Skin epidermis (tissue), 12 donors: ENCODE measurements at regions not wholly inside any gene's neighbourhood (a gene's known extent, or its start where the extent isn't known, plus 50 kb on each side); places are given as distances from the start of the nearest gene placed in this dataset.
"Not testable (repeated sequence)": the region's sequence is repeated elsewhere in the genome, so short reads cannot be mapped to it uniquely, and the experiment has no call there.

Source experiments
- H3K27ac ChIP-seq, 21 experiments: fragments of 200-600 bp; sonication (generic) in 11 of 21; one replicate each; pipeline ENCODE4 v1.5.0; 2020; ENCODE audit warnings: mild to moderate bottlenecking in 3 of 21, inconsistent platforms in 2 of 21, moderate library complexity in 2 of 21
- H3K4me3 ChIP-seq, 7 experiments: fragments of 200-600 bp; sonication (generic) in 2 of 7; one replicate each; pipeline ENCODE4 v1.5.0; 2020; ENCODE audit warnings: inconsistent platforms in 2 of 7, mild to moderate bottlenecking in 2 of 7, moderate library complexity in 1 of 7

DNA sequence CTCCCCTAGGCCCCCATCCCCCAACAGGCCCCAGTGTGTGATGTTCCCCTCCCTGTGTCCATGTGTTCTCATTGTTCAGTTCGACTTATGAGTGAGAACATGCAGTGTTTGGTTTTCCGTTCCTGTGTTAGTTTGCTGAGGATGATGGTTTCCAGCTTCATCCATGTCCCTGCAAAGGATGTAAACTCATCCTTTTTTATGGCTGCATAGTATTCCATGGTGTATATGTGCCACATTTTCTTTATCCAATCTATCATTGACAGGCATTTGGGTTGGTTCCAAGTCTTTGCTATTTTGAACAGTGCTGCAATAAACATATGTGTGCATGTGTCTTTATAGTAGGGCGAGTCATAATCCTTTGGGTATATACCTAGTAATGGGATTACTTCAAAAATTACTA, 295.8 kb upstream of the NUDT12 start:
- not testable (repeated sequence) for H3K27ac ChIP-seq, H3K4me3 ChIP-seq

DNA sequence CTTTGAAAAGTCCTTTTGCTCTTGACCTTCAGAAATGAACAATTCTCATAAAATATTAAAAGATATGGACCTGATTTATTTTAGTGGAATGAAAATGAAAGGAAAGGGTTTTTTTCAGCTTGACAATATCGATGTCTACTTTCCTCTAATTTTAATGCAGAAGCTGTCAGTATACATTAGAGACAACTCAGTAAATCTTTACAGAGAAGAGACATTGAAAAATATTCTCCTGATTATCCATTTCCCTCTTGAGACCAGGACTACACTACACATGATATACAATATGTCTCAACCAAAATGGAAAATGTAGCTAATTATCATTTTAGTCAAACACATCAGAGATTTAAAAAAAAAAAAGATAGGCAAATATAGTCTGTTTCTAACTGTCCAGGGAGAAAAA, 288.5 kb upstream of the NUDT12 start:
- Histone ChIP-seq H3K4me3 (no peak overlapping the region), H3K27ac (no peak overlapping the region)

DNA sequence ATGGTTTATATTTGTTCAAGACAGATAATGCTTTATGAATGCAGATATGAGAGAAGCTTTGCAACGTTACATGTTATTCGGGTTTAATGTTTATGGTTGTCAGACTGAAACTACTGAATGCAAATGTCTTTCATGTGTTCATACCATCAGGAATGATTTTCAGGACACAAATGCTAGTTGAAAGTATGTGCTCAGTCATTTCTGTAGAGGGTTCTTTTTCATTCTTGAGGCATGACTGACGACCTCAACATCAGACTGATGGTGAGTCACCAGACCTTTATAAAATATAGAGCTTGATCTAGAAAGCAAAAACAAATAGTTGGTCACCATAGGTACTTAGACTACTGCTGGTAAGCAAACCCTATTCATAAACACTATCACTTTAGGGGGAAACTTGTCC, 287.3 kb upstream of the NUDT12 start:
- Histone ChIP-seq H3K27ac (no peak overlapping the region), H3K4me3 (no peak overlapping the region)

DNA sequence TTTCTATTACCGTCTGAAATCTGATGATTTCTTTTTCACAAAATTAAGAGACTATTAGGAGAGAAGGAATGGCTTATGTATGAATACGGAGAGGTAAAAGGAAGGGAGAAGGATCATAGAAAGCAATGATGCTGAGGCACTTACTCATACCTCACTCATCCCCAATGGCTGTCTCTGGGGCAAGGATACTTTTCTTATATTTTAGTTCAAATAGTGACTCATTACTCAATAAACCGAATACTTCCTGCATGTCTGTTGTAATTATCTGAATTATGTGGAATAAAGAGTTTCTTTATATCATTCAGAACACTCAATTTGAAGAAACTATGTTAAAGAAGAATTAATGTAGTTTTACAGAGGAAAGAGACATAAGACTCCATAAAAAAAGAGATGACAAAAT, 284.5 kb upstream of the NUDT12 start:
- Histone ChIP-seq H3K4me3 (no peak overlapping the region), H3K27ac (no peak overlapping the region)

DNA sequence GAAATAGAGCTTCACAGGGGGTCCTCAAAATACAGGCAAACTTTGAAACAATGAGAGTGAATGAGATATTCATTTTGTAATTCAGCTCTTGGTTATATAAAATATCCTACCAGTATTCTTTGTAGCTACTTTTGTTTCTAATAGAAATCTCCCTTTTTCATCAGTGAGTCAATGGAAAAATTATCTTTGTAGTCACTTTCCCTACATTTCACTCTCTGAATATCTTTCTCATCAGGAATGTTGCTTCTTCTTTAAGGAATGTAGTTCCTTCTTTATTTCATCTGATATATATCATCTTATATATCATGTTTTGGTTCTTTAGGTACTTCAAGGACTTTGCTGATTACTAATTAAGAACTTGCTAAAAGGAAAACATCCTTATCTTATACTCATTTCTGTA, 280.3 kb upstream of the NUDT12 start:
- Histone ChIP-seq H3K27ac (no peak overlapping the region), H3K4me3 (no peak overlapping the region)

DNA sequence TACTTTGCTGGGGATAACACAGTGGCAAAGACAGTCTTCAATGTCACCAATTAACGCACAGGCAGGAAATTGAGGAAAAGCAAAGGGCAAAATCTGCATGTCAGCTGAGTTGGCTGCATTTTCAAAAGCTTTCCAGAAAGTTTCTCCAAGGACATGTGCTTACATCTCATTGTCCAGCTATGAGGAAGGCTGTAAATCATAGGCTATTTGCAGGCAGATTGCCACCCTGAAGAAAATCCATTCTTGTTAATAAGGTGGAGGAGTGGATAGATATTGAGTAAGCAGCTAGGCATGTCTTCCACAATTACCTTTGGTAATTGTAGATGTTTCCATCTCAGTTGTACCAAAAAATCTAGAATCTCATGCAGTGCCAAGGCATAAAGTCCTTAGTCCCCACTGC, 278.0 kb upstream of the NUDT12 start:
- Histone ChIP-seq H3K4me3 (no peak overlapping the region), H3K27ac (no peak overlapping the region)

DNA sequence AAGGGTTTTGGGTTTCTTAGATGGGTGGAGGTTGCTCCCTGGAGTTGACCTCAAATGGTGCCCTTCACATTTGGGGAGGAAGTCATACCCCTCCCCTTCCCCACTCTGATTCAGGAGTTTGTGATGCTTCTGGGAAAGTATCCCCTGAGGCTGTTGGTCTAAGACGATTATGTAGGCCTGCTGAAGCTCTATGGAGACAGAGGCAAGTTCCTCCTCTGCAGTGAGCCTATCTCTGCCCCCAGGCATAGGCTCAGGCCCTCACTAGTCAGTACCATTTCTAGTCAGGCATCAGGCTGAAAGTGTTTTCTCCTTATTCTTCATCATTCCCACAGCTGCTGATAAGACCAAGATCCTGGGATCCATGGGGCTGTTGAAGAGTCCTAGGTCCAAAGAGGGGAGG, 271.6 kb upstream of the NUDT12 start:
- no peak overlapping the region for H3K27ac ChIP-seq
- H3K4me3 ChIP-seq, result no peak overlapping the region

DNA sequence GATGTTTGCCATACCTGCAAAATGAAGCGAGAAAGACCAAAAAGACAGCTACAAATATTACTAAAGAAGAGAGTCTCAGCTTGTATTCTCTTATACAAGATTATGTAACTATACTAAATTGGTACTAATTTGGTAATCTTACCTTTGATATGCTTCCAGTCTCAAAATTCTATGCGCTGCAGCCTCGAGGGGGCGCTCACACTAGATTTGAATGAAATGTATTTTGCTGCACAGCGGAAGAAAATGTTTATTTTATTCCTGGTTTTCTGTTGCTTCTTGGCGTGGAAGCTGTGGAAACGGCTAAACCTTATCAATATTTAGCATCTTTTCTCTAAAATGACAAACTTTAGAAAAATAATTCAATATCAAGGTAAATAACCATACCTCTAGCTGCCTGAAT, 267.0 kb upstream of the NUDT12 start:
- Histone ChIP-seq H3K27ac (no peak overlapping the region), H3K4me3 (no peak overlapping the region)

DNA sequence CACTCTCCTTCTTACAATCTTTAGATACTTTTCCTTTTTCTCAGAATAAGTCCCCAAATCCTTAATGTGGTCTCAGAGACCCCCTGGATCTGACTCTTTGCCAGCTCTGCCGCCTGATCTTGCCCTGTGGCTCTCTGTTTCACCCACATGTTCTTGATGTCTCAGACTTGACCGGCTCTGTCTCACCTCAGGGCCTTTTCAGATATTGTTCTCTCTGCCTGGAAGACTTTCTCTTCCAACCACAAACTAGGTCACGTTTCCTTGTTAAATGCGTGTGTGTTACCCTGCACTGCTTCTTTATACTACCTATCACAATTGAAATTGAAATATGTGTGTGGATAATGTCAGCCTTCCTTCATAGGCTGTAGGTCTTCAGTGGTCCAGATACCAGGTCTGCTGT, 265.4 kb upstream of the NUDT12 start:
- H3K4me3 ChIP-seq, result no peak overlapping the region

DNA sequence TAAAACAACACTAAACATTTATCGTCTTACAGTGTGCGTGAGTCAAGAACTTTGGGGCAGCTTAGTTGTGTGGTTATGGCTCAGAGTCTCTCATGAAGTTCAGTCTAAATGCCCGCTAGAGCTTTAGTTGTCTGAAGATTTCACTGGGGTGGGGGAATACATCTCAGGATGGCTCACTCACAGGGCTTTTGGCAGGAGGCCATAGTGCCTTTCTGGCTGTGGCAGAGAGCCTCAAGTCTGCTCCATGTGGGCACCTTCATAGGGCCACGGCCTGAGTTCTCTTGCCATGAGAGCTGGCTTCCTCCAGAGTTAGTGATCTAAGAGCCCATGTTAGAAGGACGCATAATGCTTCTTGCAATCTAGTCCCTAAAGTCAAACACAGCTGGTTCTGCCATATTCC, 258.8 kb upstream of the NUDT12 start:
- Histone ChIP-seq H3K4me3 (no peak overlapping the region), H3K27ac (no peak overlapping the region)

More for the DNA sequence above, 265.4 kb upstream of the NUDT12 start:
- H3K27ac ChIP-seq, result no peak overlapping the region

DNA sequence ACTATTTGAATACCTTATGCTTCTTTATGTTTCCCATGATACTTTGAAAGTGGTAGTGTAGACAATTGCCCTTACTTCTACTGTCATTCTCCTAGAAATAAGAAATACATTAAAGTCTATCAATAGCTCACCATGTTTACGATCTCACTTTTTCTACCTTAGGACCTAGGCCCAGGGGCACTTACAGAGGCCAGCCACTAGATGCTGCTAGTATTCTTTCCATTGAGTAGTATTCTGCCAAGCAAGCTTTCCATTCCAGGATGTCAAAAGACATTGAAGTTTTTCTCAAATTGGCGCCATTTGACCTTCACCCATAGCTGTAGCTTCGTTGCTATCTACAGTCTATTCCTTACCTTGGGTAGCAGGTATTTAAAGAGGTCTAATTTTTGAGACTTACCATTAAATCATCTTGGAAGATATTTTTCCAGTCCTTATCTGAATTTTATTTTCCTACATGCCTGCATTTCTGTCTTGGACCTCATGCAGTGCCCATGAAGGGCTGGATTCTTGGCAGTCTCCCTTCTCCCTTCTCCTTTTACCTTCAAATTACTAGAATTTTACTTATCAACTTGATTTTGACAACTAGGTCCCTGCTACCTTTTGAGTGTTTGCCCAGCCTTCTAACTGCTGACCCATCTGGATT, 246.0 kb upstream of the NUDT12 start:
- no peak overlapping the region for H3K27ac ChIP-seq
- no peak overlapping the region for H3K4me3 ChIP-seq

DNA sequence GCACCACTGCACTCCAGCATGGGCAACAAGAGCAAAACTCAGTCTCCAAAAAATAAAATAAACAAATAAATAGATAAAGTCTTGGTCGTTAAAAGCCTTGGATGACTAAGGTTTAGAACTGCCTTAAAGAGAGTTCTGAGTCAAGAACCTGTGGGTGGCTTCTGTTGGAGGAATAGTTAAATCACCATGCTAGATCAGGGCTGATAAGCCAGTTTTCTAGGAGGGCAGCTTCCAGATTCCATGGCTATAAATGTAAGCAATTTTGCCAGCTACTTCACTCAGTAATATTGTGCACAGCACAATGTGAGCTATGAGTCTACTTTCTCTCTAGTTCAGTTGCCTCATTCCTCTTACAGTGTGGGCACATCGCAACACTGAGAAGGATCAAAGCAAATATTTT, 242.1 kb upstream of the NUDT12 start:
- Histone ChIP-seq H3K27ac (no peak overlapping the region), H3K4me3 (no peak overlapping the region)

DNA sequence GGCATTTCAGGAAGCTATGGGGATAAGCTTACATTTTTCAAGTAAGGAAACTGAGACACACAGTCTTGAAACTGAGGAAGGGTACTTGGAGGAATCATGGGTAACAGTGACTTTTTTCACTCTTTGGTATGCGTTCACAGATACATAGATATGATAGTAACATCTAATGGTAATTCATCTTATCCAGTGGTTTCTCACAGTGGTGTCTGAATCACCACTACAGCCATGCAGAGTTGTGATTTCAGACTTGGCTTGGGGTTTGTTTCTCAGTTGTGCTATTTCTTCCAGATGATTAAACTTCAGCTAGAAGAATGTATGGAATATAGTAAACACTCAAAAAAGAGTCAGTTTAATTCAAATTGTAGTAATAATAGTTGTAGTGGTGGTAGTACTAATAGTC, 239.1 kb upstream of the NUDT12 start:
- Histone ChIP-seq H3K4me3 (no peak overlapping the region), H3K27ac (no peak overlapping the region)

DNA sequence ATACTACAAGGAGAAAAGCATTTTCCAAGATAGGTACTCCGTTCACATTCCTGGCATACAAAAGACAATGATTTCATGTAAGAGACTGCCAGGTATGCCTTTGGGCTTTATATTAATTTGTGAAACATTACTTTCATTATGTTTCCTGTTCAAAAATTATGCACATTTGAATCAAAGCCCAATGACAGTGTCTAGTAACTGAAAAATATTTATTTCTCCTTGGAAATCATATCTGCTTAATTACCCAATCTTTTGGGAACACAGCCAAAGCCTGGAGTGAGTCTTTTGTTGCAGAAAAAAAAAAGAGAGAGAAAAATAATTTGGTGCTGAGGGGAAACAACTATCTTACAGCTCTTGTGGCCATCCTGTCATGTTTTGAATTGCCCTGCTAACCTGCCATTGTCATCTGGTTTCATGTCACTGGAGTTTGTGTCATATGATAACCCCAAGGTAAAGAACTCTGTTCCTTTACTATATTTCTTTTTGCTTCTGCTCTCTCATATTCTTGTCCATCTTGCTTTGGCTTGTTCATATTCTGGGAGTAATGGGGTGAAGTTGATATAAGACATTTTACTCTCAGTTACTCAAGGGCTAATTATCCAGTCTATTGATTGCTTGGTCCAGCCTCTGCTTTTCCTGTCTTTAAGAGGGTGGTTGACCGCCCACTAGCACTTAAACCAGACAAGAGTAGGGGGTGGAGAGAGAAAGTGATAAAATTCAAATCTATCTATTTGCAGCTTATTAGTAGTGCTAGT, 238.3 kb upstream of the NUDT12 start:
- Histone ChIP-seq H3K4me3 (no peak overlapping the region), H3K27ac (no peak overlapping the region)

DNA sequence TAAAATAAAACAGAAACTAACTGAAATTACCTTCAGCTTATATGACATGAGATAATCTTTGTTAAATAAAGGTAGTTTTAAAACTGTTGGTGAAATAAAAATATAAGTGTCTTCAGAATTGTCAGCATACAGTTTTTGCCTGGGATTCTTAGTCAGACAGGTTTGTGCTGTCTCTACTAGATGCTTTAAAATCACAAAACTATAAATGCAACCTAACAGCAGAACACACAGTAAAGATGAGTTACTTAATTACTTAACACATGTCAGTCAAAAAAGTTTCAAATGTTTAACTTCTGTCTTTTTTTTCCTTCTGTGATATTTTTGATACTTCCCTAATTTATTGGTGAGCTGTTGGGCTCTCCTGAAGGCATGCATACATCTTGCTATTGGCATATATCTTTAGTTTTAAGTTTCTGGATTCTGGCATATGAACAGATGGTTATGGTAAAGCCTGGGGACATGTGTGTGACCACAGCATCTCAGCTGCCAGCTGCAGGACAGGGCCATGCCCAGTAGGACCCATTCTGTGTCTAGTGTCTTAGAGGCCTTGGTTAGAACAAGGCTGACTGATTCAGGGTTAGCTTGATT, 231.1 kb upstream of the NUDT12 start:
- Histone ChIP-seq H3K27ac (no peak overlapping the region), H3K4me3 (no peak overlapping the region)

DNA sequence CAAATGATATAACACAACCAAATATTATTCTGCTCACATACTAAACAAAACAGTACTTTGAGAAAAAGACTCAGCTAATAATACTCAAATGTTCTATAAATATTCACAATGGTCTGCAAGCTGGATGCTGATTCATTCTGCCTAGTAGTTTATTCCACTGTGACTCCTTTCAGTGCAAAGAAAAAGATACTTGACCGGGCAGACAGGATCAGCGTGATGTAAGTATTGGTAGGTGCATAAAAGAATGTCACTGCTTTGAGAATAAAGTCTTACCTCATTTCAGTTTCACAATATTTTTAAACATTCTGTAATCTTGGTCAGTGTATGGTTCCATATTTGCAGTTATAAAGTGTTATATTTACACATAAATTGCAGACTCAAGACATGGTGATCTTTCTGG, 223.0 kb upstream of the NUDT12 start:
- Histone ChIP-seq H3K4me3 (no peak overlapping the region), H3K27ac (no peak overlapping the region)

DNA sequence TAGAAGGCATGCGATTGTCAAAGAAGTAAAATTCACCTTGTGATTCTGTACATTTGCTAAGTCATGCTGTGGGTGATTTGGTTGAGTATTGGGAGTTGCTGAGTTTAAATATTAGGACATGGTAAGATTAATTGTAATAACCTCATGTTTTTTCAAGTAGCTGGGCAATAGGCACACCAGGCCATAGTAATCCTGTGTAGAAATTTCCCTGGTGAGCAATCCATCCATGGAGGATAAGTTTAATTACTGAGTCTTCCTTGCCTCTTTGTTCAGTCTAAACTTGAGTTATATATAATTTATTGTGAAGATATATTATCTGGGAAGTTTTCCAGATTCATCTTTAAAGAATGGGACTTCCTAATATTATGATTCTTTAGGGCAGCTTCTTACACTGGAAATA, 221.1 kb upstream of the NUDT12 start:
- H3K27ac ChIP-seq, result no peak overlapping the region

DNA sequence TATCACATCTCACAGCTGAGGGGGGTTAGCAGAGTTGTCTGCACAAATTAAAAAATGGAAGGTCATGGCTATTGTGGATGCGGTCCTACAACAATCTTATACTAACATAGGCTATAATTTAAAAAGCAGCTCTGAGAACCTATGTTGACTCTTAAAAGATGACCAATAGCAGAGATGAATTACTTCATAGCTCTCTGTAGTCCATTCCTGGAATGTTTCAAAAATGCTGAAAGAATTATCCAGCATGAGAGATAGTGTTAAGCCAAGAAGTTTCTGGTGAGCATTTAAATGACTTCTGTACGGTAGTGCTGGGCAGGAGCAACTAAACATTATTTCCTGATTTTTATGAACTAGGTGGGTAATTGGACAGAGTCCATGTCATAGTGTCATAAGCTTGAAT, 218.2 kb upstream of the NUDT12 start:
- no peak overlapping the region for H3K27ac ChIP-seq

More for the DNA sequence above, 221.1 kb upstream of the NUDT12 start:
- no peak overlapping the region for H3K4me3 ChIP-seq

DNA sequence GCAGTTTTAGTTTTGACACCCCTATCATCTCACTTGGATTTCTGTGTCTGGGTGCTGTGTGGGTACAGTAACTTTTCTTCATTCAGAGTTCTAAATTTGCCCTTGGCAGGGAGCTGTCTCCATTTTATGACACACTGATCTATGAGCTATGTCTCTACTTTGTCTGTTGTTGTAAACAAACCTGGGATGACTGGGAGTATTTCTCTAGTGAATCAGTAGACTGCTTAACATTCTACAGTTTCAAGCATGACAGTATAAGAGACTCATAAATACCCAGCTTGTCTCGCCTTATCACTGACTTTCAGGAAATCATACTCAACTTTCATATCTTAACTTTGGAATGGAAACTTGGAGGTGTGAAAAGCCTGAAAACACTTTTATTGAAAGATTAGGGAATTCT, 212.1 kb upstream of the NUDT12 start:
- Histone ChIP-seq H3K4me3 (no peak overlapping the region), H3K27ac (no peak overlapping the region)

More for the DNA sequence above, 218.2 kb upstream of the NUDT12 start:
- H3K4me3 ChIP-seq, result no peak overlapping the region

DNA sequence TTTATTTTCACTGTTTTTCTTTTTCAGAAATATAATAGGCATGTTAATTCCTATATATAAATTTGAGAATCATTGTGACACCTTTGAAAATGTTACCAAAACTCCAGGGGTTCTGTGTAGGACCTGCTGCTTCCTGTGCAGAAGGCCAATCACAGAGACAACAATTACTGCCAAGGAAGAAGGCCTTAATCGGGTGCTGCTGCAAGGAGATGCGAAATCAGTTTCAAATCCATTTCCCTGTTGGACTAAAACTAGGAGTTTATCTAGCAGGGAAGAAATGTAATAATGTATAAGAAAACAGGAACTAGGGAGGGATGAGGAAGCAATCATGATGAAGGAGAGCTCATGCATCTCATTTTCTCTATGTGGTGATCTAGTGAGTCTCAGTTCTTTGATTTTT, 209.7 kb upstream of the NUDT12 start:
- no peak overlapping the region for H3K4me3 ChIP-seq
- H3K27ac ChIP-seq, result no peak overlapping the region

DNA sequence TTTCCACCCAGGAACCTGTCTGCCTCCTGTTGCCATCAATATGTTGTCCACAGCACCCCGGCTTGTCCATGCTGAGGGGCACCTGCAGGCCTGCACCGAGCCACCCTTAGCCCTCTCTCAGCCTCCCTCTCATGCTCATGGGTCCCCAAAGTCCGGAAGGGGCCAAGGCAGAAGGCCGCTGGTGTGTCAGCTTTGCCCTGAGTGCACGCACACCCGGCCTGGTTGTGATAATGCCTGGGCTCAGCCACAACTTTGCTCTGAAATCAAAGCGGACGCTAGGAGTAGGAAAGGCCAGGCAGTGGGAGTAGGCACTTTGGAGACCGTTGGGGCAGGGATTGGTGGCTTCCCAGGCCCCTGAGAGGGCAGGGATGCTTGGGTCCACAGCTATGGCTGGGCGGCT, 201.8 kb upstream of the NUDT12 start:
- no peak overlapping the region for H3K27ac ChIP-seq
- no peak overlapping the region for H3K4me3 ChIP-seq
